NT2/D1 (cell line): ENCODE measurements at regions not wholly inside any gene's neighbourhood (a gene's known extent, or its start where the extent isn't known, plus 50 kb on each side); places are given as distances from the start of the nearest gene placed in this dataset.

Source experiments
- DNase-seq: peaks from one replicate; pipeline ENCODE4 v3.0.0-alpha.2; 2011; ENCODE audit warnings: low read depth, low spot score
- H3K27me3 ChIP-seq: 2 replicates; pipeline ENCODE4 v1.6.0; 2011; ENCODE audit warnings: mild to moderate bottlenecking; ENCODE audit not compliant: insufficient read length, insufficient read depth
- H3K36me3 ChIP-seq: 2 replicates; pipeline ENCODE4 v1.6.1; 2011; ENCODE audit warnings: mild to moderate bottlenecking, low read length, mixed read lengths; ENCODE audit not compliant: insufficient read depth, insufficient read length
- H3K4me1 ChIP-seq: 2 replicates; pipeline ENCODE4 v1.5.1; 2011; ENCODE audit not compliant: insufficient read depth, insufficient read length
- H3K4me3 ChIP-seq: 2 replicates; pipeline ENCODE4 v1.5.1; 2011; ENCODE audit warnings: low read depth; ENCODE audit not compliant: insufficient read length
- H3K9ac ChIP-seq: 2 replicates; pipeline ENCODE4 v1.6.0; 2011; ENCODE audit warnings: low read depth; ENCODE audit not compliant: insufficient read length
- H3K9me3 ChIP-seq: 2 replicates; pipeline ENCODE4 v1.5.1; 2011; ENCODE audit warnings: mild to moderate bottlenecking, low read length; ENCODE audit not compliant: insufficient read depth
- SUZ12 ChIP-seq: IDR thresholded peaks from 2 replicates; pipeline ENCODE4 v1.6.1; 2011; ENCODE audit not compliant: insufficient read length, insufficient read depth; ENCODE audit errors: extremely low read depth
- YY1 ChIP-seq: IDR thresholded peaks from 2 replicates; pipeline ENCODE4 v1.6.1; 2011; ENCODE audit not compliant: insufficient read length, insufficient read depth
- ZNF274 ChIP-seq: IDR thresholded peaks from 2 replicates; pipeline ENCODE4 v1.6.1; 2011; ENCODE audit warnings: mild to moderate bottlenecking, low read depth, low read length

DNA sequence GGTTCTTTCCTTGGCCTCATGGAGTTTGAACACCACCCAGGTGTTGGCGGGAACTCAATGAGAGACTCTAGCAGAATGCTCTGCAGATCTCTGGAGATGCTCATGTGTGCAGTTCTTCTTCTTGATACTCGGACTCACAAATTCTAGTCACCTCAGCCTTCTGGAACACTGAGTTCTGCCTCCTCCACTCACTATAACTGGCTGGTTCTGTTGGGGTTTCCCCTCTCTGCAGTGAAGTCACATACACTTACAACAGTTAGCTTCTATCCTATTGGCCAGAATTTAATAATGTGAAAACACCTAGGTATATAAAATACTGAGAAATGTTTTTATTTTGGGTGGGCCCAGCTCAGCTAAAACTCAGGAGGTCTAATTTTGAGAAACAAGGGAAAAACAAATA, 109.6 kb upstream of the HIVEP1 start:
- Histone ChIP-seq H3K9me3 (no peaks in the 10 kb centered on the region), H3K4me3 (no peak overlapping the region), H3K9ac (no peak overlapping the region), H3K27me3 (no peaks in the 10 kb centered on the region), H3K36me3 (no peaks in the 10 kb centered on the region), H3K4me1 (no peaks in the 10 kb centered on the region)
- TF ChIP-seq ZNF274 (no peak), YY1 (no peak), SUZ12 (no peak)
- DNase-seq, result no peak

DNA sequence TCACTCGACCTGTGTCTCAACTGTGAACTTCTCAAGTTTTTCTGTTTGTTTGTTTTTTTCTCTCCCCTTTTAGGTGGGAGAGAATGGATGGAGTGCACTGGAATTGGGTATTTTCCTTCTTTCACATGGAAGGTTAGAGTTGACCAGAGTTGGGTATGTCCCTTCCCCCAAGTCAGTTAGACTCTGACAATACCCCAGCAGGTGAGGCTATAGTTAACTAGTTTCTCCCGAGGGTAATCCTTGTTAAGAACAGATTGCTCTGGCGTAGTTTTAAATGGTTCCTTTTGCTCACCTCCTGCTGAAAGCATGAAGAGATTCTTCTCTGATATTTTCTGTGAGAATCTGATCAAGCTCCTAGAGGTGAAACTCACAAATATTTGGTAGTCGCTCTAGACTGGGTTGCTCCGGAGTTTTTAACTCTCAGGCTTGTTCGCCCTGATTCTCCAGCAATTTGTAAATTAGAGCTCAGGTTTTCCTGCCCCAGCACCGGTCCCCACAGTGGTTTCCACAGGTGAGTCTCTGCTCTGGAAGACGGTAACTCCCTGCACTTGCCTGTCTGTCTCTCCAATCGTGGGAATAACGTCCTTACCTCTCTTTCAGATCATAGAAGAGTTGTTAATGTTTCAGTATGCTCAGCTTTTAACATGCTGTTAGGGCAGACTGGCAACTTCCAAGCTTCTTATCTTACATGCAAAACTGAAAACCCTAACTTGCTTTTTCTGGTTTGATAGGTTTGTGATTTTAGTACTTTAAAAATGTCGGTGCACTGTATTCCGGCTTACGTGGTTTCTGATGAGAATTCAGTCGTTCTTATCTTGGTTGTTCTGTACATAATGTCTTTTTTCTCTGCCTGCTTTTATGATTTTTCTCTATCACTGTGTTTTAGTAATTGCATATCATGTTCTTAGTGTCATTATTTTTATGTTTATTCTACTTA, 111.2 kb upstream of the HIVEP1 start:
- Histone ChIP-seq H3K27me3 (no peaks in the 10 kb centered on the region), H3K9ac (no peak overlapping the region), H3K4me1 (no peaks in the 10 kb centered on the region), H3K9me3 (no peaks in the 10 kb centered on the region), H3K4me3 (no peak overlapping the region), H3K36me3 (no peaks in the 10 kb centered on the region)
- TF ChIP-seq SUZ12 (no peak), ZNF274 (no peak), YY1 (no peak)
- DNase-seq, result no peak

DNA sequence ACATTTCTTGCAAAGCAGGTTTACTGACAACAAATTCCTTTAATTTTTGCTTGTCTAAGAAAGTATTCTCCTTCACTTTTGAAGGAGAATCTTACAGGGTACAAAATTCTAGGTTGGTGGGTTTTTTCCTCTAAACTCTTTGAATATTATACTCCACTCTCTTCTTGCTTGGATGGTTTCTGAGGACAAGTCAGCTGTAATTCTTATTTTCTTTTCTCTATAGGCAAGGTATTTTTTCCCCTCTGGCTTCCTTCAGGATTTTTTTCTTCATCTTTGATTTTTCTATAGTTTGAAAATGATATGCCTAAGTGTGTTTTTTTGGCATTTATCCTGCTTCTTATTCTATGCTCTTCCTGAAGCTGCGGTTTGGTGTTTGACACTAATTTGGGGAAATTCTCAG, 112.5 kb upstream of the HIVEP1 start:
- H3K36me3 ChIP-seq, result no peaks in the 10 kb centered on the region
- no peaks in the 10 kb centered on the region for H3K9me3 ChIP-seq
- TF ChIP-seq SUZ12 (no peak), YY1 (no peak), ZNF274 (no peak)
- no peak for DNase-seq
- H3K27me3 ChIP-seq, result no peaks in the 10 kb centered on the region
- H3K9ac ChIP-seq, result no peak overlapping the region
- H3K4me3 ChIP-seq, result no peak overlapping the region
- no peaks in the 10 kb centered on the region for H3K4me1 ChIP-seq

DNA sequence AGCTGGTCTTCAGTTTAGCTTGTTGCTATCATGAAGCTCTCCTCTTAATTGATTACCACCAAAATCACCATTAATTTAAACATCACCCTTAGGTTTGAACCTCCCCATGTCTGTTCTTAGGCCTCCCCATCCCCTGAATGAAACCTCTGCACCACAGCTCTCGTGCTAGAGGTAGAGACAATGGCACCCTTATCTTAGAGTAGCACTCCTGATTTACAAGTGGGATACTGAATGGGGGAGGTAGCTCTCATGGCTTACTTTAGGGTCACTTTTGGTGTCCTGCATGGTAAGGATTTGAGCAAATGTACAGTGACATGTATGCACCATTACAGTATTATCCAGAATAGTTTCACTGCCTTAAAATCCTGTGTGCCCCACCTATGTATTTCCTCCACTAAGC, 115.6 kb upstream of the ADTRP start:
- H3K9me3 ChIP-seq, result no peaks in the 10 kb centered on the region
- H3K4me1 ChIP-seq, result no peaks in the 10 kb centered on the region
- no peak overlapping the region for H3K4me3 ChIP-seq
- H3K27me3 ChIP-seq, result no peaks in the 10 kb centered on the region
- no peaks in the 10 kb centered on the region for H3K36me3 ChIP-seq
- DNase-seq, result no peak
- H3K9ac ChIP-seq, result no peak overlapping the region
- TF ChIP-seq SUZ12, result no peak
- TF ChIP-seq ZNF274, result no peak
- TF ChIP-seq YY1, result no peak

DNA sequence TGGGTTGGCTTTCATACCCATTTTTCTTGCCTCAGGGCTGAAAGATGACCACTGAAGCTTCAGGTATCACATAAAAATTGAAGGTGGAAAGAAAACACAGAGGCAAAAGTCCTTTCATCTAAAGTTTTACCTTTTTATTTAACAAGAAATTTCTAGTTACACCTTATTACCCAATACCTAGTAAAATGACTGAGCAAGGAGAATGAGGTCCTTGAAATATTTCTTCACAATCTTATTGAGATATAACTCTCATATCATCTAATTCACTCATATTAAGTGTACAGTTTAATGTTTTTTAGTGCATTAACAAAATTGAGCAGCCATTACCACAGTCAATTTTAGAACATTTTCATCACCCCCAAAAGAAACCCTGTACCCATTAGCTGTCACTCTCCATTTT, 112.9 kb upstream of the ADTRP start:
- H3K36me3 ChIP-seq, result no peaks in the 10 kb centered on the region
- H3K4me3 ChIP-seq, result no peak overlapping the region
- H3K27me3 ChIP-seq, result no peaks in the 10 kb centered on the region
- no peak for TF ChIP-seq SUZ12
- no peak for TF ChIP-seq ZNF274
- TF ChIP-seq YY1, result no peak
- H3K9ac ChIP-seq, result no peak overlapping the region
- no peaks in the 10 kb centered on the region for H3K9me3 ChIP-seq
- H3K4me1 ChIP-seq, result no peaks in the 10 kb centered on the region
- DNase-seq, result no peak

DNA sequence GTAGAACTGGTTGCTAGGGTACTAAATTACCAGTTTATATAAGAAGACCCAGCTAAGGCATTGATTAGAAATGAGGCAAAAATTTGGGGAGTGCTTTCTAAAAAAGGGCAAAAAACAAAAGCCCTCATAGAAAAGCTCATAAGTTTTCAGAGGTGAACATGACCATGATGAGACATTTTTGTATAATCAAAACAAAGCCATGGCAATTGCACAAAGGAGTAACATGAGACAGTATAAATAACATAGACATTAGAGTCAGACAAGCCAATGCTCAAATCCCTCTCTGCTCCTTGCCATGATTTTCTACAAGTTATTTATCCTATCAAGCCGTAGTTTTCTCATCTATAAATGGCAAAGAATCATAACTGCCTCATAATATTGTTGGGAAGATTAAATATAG, 112.2 kb upstream of the ADTRP start:
- TF ChIP-seq SUZ12, result no peak
- TF ChIP-seq ZNF274, result no peak
- TF ChIP-seq YY1, result no peak
- Histone ChIP-seq H3K9ac (no peak overlapping the region), H3K4me1 (no peaks in the 10 kb centered on the region), H3K27me3 (no peaks in the 10 kb centered on the region), H3K36me3 (no peaks in the 10 kb centered on the region), H3K9me3 (no peaks in the 10 kb centered on the region), H3K4me3 (no peak overlapping the region)
- no peak for DNase-seq

DNA sequence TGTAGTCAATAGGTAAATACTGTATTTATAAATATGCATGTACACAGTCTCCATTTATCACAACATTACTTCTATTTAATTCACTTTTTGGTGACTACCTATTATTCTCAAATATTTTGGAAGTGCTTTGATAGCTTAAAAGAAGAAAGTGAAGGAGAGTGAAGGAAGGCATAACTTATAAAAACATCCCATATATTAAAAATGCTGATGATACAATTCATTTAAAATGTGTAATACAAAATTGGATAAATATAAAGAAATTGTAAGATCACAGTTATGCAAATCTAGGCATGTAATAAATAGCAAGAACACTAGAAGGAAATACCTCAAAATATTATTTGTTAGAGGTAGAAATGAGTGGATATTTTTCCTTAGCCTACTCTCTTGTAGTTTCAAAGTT, 111.6 kb upstream of the ADTRP start:
- no peak for TF ChIP-seq ZNF274
- TF ChIP-seq YY1, result no peak
- TF ChIP-seq SUZ12, result no peak
- no peaks in the 10 kb centered on the region for H3K9me3 ChIP-seq
- no peaks in the 10 kb centered on the region for H3K4me1 ChIP-seq
- DNase-seq, result no peak
- no peaks in the 10 kb centered on the region for H3K27me3 ChIP-seq
- H3K9ac ChIP-seq, result no peak overlapping the region
- H3K4me3 ChIP-seq, result no peak overlapping the region
- H3K36me3 ChIP-seq, result no peaks in the 10 kb centered on the region
